ENCODE measurements at regions not wholly inside any gene's neighbourhood (a gene's known extent, or its start where the extent isn't known, plus 50 kb on each side); places are given as distances from the start of the nearest gene placed in this dataset.

- TF ChIP-seq EZH2 (IDR thresholded peaks at IDR 0.05; ENCODE audit: insufficient read depth, poor library complexity, severe bottlenecking): no peak
- no peak for TF ChIP-seq EZH2phosphoT487 (IDR thresholded peaks at IDR 0.05; ENCODE audit: insufficient read depth, low read depth)
Observed at GRCh38 chr4:60116592-60116991, 1083.5 kb upstream of the ADGRL3 start.

Measured in GM23248 (cell line).